IMR-90 (cell line): ENCODE measurements at regions not wholly inside any gene's neighbourhood (a gene's known extent, or its start where the extent isn't known, plus 50 kb on each side); places are given as distances from the start of the nearest gene placed in this dataset.
A peak's percentile ranks its signal among the peaks of the same experiment; 100 is the strongest.
"Not testable (repeated sequence)": the region's sequence is repeated elsewhere in the genome, so short reads cannot be mapped to it uniquely, and the experiment has no call there.

Experiments used
- ATAC-seq: fragments of 200-7000 bp; cut with Tn5 transposase; 2 replicates; pipeline ENCODE4 v1.9.1; 2020; ENCODE audit warnings: low read depth, mild to moderate bottlenecking, moderate library complexity
- BruUV-seq: library from RNA; stranded (reverse); fragments of 400-500 nt; replicated peaks from 2 replicates; lab custom pipeline; 2021; lab: Mats Ljungman, UMichigan
- CTCF ChIA-PET: fragments of 300-600 bp; formaldehyde crosslinking; extraction: SDS; loops from one replicate; lab custom pipeline; 2021; ENCODE audit warnings: antibody characterized with exemption; lab: Yijun Ruan, JAX
- POLR2A ChIA-PET: fragments of 300-600 bp; sonication (Branson Sonifier 250); formaldehyde crosslinking; loops from one replicate; lab custom pipeline; 2022; ENCODE audit warnings: antibody characterized with exemption; ENCODE audit not compliant: unreplicated experiment; lab: Charles Lee
- DNase-seq: peaks from one replicate; pipeline ENCODE4 v3.0.0; 2013
- H2AFZ ChIP-seq: replicated peaks from 2 replicates; pipeline ENCODE3; 2013; ENCODE audit warnings: low read length, mild to moderate bottlenecking; ENCODE audit not compliant: poor library complexity
- H2AK5ac ChIP-seq: 2 replicates; pipeline ENCODE4 v1.6.1; 2013; ENCODE audit warnings: low read depth, low read length, inconsistent platforms
- H2AK9ac ChIP-seq: replicated peaks from 2 replicates; pipeline ENCODE3; 2013; ENCODE audit warnings: mild to moderate bottlenecking, low read depth, low read length, moderate library complexity; ENCODE audit not compliant: poor library complexity
- H2BK120ac ChIP-seq: 2 replicates; pipeline ENCODE4 v1.6.1; 2013; ENCODE audit warnings: low read depth, low read length, inconsistent platforms
- H2BK15ac ChIP-seq: 3 replicates; pipeline ENCODE4 v1.6.1; 2013; ENCODE audit warnings: low read depth, low read length, inconsistent platforms
- H2BK20ac ChIP-seq: 2 replicates; pipeline ENCODE4 v1.6.1; 2013; ENCODE audit warnings: low read depth, mild to moderate bottlenecking, inconsistent platforms, low read length, moderate library complexity
- H2BK5ac ChIP-seq: 2 replicates; pipeline ENCODE4 v1.6.1; 2013; ENCODE audit warnings: mild to moderate bottlenecking, low read depth, low read length, inconsistent platforms; ENCODE audit not compliant: poor library complexity, severe bottlenecking
- H3K14ac ChIP-seq: replicated peaks from 2 replicates; pipeline ENCODE4 v1.6.1; 2013; ENCODE audit warnings: low read depth, low read length, inconsistent platforms
- H3K18ac ChIP-seq: 2 replicates; pipeline ENCODE4 v1.6.1; 2013; ENCODE audit warnings: low read depth, low read length, control low read depth
- H3K23ac ChIP-seq: 2 replicates; pipeline ENCODE4 v1.6.1; 2013; ENCODE audit warnings: low read depth, low read length, inconsistent platforms
- H3K27ac ChIP-seq: 2 replicates; pipeline ENCODE4 v1.5.1; 2013; ENCODE audit warnings: mild to moderate bottlenecking, control low read depth, low read length; ENCODE audit not compliant: insufficient read depth
- H3K27me3 ChIP-seq: 2 replicates; pipeline ENCODE4 v1.6.1; 2013; ENCODE audit warnings: low read length; ENCODE audit not compliant: control insufficient read depth, insufficient read depth
- H3K36me3 ChIP-seq: 2 replicates; pipeline ENCODE4 v1.6.1; 2013; ENCODE audit warnings: low read length, mixed read lengths; ENCODE audit not compliant: control insufficient read depth, insufficient read depth
- H3K4ac ChIP-seq: 2 replicates; pipeline ENCODE4 v1.6.1; 2013; ENCODE audit warnings: low read depth, low read length, inconsistent platforms
- H3K4me1 ChIP-seq: 2 replicates; pipeline ENCODE4 v1.6.1; 2013; ENCODE audit warnings: low read length, mixed read lengths; ENCODE audit not compliant: control insufficient read depth, insufficient read depth
- H3K4me2 ChIP-seq: 2 replicates; pipeline ENCODE4 v1.6.1; 2013; ENCODE audit warnings: low read depth, mild to moderate bottlenecking, control low read depth, low read length, moderate library complexity
- H3K4me3 ChIP-seq: 2 replicates; pipeline ENCODE4 v1.5.1; 2013; ENCODE audit warnings: low read depth, mild to moderate bottlenecking, control low read depth, low read length, moderate library complexity; ENCODE audit not compliant: insufficient read depth
- H3K56ac ChIP-seq: 2 replicates; pipeline ENCODE4 v1.6.1; 2013; ENCODE audit warnings: low read length, inconsistent platforms; ENCODE audit not compliant: insufficient read depth; ENCODE audit errors: extremely low read depth
- H3K79me1 ChIP-seq, 2 experiments: 2 replicates each; pipeline ENCODE4 v1.6.1; 2013; ENCODE audit warnings: low read length in 2 of 2, inconsistent platforms in 1 of 2, low read depth in 1 of 2
- H3K9ac ChIP-seq: 2 replicates; pipeline ENCODE4 v1.6.1; 2013; ENCODE audit warnings: low read depth, low read length, control low read depth
- H3K9me1 ChIP-seq: 2 replicates; pipeline ENCODE4 v1.6.1; 2013; ENCODE audit warnings: low read length, inconsistent platforms; ENCODE audit not compliant: insufficient read depth
- H3K9me3 ChIP-seq: 2 replicates; pipeline ENCODE4 v1.6.1; 2013; ENCODE audit warnings: low read length; ENCODE audit not compliant: control insufficient read depth, insufficient read depth
- H4K20me1 ChIP-seq: 2 replicates; pipeline ENCODE4 v1.6.1; 2013; ENCODE audit warnings: low read length, inconsistent platforms; ENCODE audit not compliant: insufficient read depth
- H4K5ac ChIP-seq: 2 replicates; pipeline ENCODE4 v1.6.1; 2013; ENCODE audit warnings: mild to moderate bottlenecking, low read depth, low read length, control low read depth
- H4K8ac ChIP-seq, 2 experiments: 2 replicates each; pipeline ENCODE4 v1.6.1; 2013; ENCODE audit warnings: low read depth in 2 of 2, low read length in 2 of 2, control low read depth in 1 of 2, inconsistent platforms in 1 of 2
- H4K91ac ChIP-seq: 2 replicates; pipeline ENCODE4 v1.6.1; 2013; ENCODE audit warnings: low read depth, low read length, inconsistent platforms; ENCODE audit not compliant: insufficient read depth
- WGBS, 2 experiments: methylation state at CpG; one replicate each; pipeline versions ENCODE4 v1.1.5 to v1.1.7; 2013; ENCODE audit warnings: missing lambda C conversion rate in 2 of 2; ENCODE audit not compliant: insufficient read length in 1 of 2; ENCODE audit errors: extremely low coverage in 2 of 2; 5-methylcytosine and 5-hydroxymethylcytosine counted together
- dilution Hi-C: fragments of 300-500 bp; cut with HindIII; formaldehyde crosslinking; loops from one replicate; pipeline ENCODE4 v1.14.3; 2018; ENCODE audit warnings: low sequenced_read_pairs; ENCODE audit not compliant: unreplicated experiment
- in situ Hi-C: fragments of 300-500 bp; cut with MboI; formaldehyde crosslinking; loops from 3 replicates; pipeline ENCODE4 v1.14.3; 2019; ENCODE audit warnings: low sequenced_read_pairs, inconsistent platforms, mixed read lengths
- intact Hi-C: fragments of 100-400 bp; cut with micrococcal nuclease; formaldehyde crosslinking; loops from 2 replicates; pipeline ENCODE4 v1.10.0; 2022

- ATAC-seq (peak; percentile 42), DNase-seq (peak; percentile 72)
- Histone ChIP-seq H4K91ac (peak overlapping the region; percentile 100), H2BK15ac (peak overlapping the region; percentile 95; the same call in 1 of the 3 replicates), H2BK5ac (peak overlapping the region; percentile 100), H3K18ac (peak overlapping the region; percentile 100; the same call in 1 of the 2 replicates), H4K8ac (peak overlapping the region; percentile 88 to 100), H3K4me2 (peak overlapping the region; percentile 35), H2BK20ac (peak overlapping the region; percentile 99), H4K5ac (peak overlapping the region; percentile 99; the same call in 1 of the 2 replicates), H3K56ac (peak overlapping the region; percentile 95), H3K14ac (peak overlapping the region; percentile 95), H3K4ac (peak overlapping the region; percentile 99), H3K23ac (peak overlapping the region; percentile 99; the same call in 1 of the 2 replicates), H2BK120ac (peak overlapping the region; percentile 99), H3K27ac (peak overlapping the region; percentile 72; the same call in 1 of the 2 replicates), H2AK5ac (peak overlapping the region; percentile 99; the same call in 1 of the 2 replicates), H3K4me1 (peaks cover 11% of the 10 kb centered on the region)
- H2AK9ac ChIP-seq, H3K9me3 ChIP-seq, H3K9ac ChIP-seq, H3K36me3 ChIP-seq, H3K79me1 ChIP-seq, dilution Hi-C loops, H3K9me1 ChIP-seq, BruUV-seq, H4K20me1 ChIP-seq, POLR2A ChIA-PET, in situ Hi-C loops, H3K27me3 ChIP-seq, H2AFZ ChIP-seq, H3K4me3 ChIP-seq: not testable (repeated sequence)
- CTCF ChIA-PET = interaction anchor here (0.8 to 2.1 kb wide), 2 partner anchors 16 to 262 kb away, joined by 3 to 7 read pairs; no protein-coding TSS in a partner anchor
- intact Hi-C loops = loop anchor here (5.0 kb wide), 1 partner anchor 66 kb away; the partner anchor contains the start of gene SGIP1
- WGBS, 2 experiments = no CpG with 5 or more reads among the region's 2 CpGs
Measured at GRCh38 chr1:66466695-66467094, 67.3 kb upstream of the SGIP1 start.
